ENCODE measurements at regions not wholly inside any gene's neighbourhood (a gene's known extent, or its start where the extent isn't known, plus 50 kb on each side); places are given as distances from the start of the nearest gene placed in this dataset.

DNA sequence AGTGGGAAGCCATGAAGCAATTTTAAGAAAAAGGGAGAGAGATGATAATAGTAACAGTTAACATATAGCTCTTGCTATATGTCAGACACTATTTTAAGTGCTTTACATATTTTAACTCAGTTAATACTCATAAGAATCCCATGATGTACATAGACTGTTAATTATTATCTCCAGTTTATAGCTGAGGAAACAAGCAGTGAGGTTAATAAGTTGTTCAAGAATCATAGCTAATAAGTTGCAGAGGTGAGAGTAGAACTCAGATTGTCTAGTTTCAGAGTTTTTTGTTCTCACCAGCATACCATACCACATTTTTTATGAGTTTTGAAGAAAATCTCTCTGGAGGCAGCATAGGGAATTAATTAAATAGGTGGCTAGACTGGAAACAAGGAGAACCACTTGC is 144.6 kb upstream of the MMS22L start (continued):
- TF ChIP-seq, protein P1, sequence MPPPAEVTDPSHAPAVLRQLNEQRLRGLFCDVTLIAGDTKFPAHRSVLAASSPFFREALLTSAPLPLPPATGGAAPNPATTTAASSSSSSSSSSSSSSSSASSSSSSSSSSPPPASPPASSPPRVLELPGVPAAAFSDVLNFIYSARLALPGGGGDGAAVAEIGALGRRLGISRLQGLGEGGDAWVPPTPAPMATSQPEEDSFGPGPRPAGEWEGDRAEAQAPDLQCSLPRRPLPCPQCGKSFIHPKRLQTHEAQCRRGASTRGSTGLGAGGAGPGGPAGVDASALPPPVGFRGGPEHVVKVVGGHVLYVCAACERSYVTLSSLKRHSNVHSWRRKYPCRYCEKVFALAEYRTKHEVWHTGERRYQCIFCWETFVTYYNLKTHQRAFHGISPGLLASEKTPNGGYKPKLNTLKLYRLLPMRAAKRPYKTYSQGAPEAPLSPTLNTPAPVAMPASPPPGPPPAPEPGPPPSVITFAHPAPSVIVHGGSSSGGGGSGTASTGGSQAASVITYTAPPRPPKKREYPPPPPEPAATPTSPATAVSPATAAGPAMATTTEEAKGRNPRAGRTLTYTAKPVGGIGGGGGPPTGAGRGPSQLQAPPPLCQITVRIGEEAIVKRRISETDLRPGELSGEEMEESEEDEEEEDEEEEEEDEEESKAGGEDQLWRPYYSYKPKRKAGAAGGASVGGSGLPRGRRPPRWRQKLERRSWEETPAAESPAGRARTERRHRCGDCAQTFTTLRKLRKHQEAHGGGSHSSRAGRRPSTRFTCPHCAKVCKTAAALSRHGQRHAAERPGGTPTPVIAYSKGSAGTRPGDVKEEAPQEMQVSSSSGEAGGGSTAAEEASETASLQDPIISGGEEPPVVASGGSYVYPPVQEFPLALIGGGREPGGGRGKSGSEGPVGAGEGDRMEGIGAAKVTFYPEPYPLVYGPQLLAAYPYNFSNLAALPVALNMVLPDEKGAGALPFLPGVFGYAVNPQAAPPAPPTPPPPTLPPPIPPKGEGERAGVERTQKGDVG (CRISPR knock-in tag; IDR thresholded peaks at IDR 0.05): no peak
- TF ChIP-seq, protein P2, sequence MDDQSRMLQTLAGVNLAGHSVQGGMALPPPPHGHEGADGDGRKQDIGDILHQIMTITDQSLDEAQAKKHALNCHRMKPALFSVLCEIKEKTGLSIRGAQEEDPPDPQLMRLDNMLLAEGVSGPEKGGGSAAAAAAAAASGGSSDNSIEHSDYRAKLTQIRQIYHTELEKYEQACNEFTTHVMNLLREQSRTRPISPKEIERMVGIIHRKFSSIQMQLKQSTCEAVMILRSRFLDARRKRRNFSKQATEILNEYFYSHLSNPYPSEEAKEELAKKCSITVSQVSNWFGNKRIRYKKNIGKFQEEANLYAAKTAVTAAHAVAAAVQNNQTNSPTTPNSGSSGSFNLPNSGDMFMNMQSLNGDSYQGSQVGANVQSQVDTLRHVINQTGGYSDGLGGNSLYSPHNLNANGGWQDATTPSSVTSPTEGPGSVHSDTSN (IDR thresholded peaks at IDR 0.05; ENCODE audit: insufficient replicate concordance, low read depth, low read length): no peak
- TF ChIP-seq, protein P3, sequence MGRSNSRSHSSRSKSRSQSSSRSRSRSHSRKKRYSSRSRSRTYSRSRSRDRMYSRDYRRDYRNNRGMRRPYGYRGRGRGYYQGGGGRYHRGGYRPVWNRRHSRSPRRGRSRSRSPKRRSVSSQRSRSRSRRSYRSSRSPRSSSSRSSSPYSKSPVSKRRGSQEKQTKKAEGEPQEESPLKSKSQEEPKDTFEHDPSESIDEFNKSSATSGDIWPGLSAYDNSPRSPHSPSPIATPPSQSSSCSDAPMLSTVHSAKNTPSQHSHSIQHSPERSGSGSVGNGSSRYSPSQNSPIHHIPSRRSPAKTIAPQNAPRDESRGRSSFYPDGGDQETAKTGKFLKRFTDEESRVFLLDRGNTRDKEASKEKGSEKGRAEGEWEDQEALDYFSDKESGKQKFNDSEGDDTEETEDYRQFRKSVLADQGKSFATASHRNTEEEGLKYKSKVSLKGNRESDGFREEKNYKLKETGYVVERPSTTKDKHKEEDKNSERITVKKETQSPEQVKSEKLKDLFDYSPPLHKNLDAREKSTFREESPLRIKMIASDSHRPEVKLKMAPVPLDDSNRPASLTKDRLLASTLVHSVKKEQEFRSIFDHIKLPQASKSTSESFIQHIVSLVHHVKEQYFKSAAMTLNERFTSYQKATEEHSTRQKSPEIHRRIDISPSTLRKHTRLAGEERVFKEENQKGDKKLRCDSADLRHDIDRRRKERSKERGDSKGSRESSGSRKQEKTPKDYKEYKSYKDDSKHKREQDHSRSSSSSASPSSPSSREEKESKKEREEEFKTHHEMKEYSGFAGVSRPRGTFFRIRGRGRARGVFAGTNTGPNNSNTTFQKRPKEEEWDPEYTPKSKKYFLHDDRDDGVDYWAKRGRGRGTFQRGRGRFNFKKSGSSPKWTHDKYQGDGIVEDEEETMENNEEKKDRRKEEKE (IDR thresholded peaks at IDR 0.05): no peak
- no peak for TF ChIP-seq MTA2 (IDR thresholded peaks at IDR 0.05; ENCODE audit: low read depth)
- no peak for TF ChIP-seq SREBF2 (IDR thresholded peaks at IDR 0.05; ENCODE audit: low read length)
- TF ChIP-seq TCF7 (IDR thresholded peaks at IDR 0.05; ENCODE audit: borderline replicate concordance): no peak
- TF ChIP-seq, protein P4, sequence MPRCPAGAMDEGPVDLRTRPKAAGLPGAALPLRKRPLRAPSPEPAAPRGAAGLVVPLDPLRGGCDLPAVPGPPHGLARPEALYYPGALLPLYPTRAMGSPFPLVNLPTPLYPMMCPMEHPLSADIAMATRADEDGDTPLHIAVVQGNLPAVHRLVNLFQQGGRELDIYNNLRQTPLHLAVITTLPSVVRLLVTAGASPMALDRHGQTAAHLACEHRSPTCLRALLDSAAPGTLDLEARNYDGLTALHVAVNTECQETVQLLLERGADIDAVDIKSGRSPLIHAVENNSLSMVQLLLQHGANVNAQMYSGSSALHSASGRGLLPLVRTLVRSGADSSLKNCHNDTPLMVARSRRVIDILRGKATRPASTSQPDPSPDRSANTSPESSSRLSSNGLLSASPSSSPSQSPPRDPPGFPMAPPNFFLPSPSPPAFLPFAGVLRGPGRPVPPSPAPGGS (IDR thresholded peaks at IDR 0.05; ENCODE audit: borderline replicate concordance, insufficient read depth, low read depth, low read length, poor library complexity, severe bottlenecking): no peak
- TF ChIP-seq, protein P5, sequence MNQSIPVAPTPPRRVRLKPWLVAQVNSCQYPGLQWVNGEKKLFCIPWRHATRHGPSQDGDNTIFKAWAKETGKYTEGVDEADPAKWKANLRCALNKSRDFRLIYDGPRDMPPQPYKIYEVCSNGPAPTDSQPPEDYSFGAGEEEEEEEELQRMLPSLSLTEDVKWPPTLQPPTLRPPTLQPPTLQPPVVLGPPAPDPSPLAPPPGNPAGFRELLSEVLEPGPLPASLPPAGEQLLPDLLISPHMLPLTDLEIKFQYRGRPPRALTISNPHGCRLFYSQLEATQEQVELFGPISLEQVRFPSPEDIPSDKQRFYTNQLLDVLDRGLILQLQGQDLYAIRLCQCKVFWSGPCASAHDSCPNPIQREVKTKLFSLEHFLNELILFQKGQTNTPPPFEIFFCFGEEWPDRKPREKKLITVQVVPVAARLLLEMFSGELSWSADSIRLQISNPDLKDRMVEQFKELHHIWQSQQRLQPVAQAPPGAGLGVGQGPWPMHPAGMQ (IDR thresholded peaks at IDR 0.05; ENCODE audit: borderline replicate concordance): no peak
- no peak for TF ChIP-seq NRF1 (conservative IDR thresholded peaks at IDR 0.05; ENCODE audit: low read depth, low read length)
- TF ChIP-seq HDAC6 (IDR thresholded peaks at IDR 0.05; ENCODE audit: unreplicated experiment): no peak
- TF ChIP-seq, protein P6, sequence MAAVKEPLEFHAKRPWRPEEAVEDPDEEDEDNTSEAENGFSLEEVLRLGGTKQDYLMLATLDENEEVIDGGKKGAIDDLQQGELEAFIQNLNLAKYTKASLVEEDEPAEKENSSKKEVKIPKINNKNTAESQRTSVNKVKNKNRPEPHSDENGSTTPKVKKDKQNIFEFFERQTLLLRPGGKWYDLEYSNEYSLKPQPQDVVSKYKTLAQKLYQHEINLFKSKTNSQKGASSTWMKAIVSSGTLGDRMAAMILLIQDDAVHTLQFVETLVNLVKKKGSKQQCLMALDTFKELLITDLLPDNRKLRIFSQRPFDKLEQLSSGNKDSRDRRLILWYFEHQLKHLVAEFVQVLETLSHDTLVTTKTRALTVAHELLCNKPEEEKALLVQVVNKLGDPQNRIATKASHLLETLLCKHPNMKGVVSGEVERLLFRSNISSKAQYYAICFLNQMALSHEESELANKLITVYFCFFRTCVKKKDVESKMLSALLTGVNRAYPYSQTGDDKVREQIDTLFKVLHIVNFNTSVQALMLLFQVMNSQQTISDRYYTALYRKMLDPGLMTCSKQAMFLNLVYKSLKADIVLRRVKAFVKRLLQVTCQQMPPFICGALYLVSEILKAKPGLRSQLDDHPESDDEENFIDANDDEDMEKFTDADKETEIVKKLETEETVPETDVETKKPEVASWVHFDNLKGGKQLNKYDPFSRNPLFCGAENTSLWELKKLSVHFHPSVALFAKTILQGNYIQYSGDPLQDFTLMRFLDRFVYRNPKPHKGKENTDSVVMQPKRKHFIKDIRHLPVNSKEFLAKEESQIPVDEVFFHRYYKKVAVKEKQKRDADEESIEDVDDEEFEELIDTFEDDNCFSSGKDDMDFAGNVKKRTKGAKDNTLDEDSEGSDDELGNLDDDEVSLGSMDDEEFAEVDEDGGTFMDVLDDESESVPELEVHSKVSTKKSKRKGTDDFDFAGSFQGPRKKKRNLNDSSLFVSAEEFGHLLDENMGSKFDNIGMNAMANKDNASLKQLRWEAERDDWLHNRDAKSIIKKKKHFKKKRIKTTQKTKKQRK (IDR thresholded peaks at IDR 0.05; ENCODE audit: low read depth, low read length): no peak
- TF ChIP-seq, protein P7, sequence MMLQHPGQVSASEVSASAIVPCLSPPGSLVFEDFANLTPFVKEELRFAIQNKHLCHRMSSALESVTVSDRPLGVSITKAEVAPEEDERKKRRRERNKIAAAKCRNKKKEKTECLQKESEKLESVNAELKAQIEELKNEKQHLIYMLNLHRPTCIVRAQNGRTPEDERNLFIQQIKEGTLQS (IDR thresholded peaks at IDR 0.05; ENCODE audit: borderline replicate concordance, extremely low read depth, low read depth, low read length): no peak
- no peak for TF ChIP-seq SMAD5 (IDR thresholded peaks at IDR 0.05; ENCODE audit: low read depth)

All from GM12878 (cell line).